ENCODE measurements at regions not wholly inside any gene's neighbourhood (a gene's known extent, or its start where the extent isn't known, plus 50 kb on each side); places are given as distances from the start of the nearest gene placed in this dataset.
A peak's percentile ranks its signal among the peaks of the same experiment; 100 is the strongest.

GRCh38 chr13:27338816-27339215 is 68.2 kb downstream of the RASL11A start:
- no peaks in the 10 kb centered on the region for H3K9me3 ChIP-seq (replicated peaks; ENCODE audit: control insufficient read depth, insufficient read depth, low read length)
- H3K4me2 ChIP-seq (ENCODE audit: control insufficient read depth, insufficient read depth), result no peak overlapping the region
- FAIRE-seq (no peak), DNase-seq (ENCODE audit: low read depth, low spot score) (no peak), ATAC-seq (peak; percentile 77)
- intact Hi-C loops (cut with micrococcal nuclease; ENCODE audit: unreplicated experiment) (loop anchor here (1.0 kb wide), 1 partner anchor 20 kb away; no protein-coding TSS in a partner anchor), in situ Hi-C loops (cut with MboI) (no loop called here)
- no peak overlapping the region for H3K4me3 ChIP-seq
- peaks cover 0 to 6% of the 10 kb centered on the region in 2 experiments; a peak in 2 of 4 replicates for H3K27me3 ChIP-seq (replicated peaks in 1 of 2; ENCODE audit: control insufficient read depth in 2 of 2, insufficient read depth in 2 of 2, low read length in 1 of 2)
- ChIA-PET SMC1A (ENCODE audit: uncharacterized antibody, unreplicated experiment) (interaction anchor here (0.6 to 1.9 kb wide), 5 partner anchors 15 to 353 kb away, joined by 3 to 8 read pairs (median 3); no protein-coding TSS in a partner anchor), RAD21 (ENCODE audit: unreplicated experiment) (interaction anchor here (0.6 to 1.6 kb wide), 4 partner anchors 9 to 390 kb away, joined by 3 to 4 read pairs (median 4); no protein-coding TSS in a partner anchor), POLR2A (interaction anchor here (0.7 kb wide), 1 partner anchor 171 kb away, joined by 6 read pairs; no protein-coding TSS in a partner anchor), CTCF (interaction anchor here (0.7 to 3.1 kb wide), 11 partner anchors 10 to 436 kb away, joined by 3 to 21 read pairs (median 3); no protein-coding TSS in a partner anchor)
- H3K79me2 ChIP-seq (ENCODE audit: control insufficient read depth, insufficient read depth, low read length), result no peaks in the 10 kb centered on the region
- WGBS (ENCODE audit: insufficient coverage, insufficient replicate concordance, low lambda C conversion rate, missing lambda C conversion rate), result 24% methylated on average over 8 of the region's 8 CpGs
- H4K20me1 ChIP-seq (ENCODE audit: control insufficient read depth, insufficient read depth), result no peaks in the 10 kb centered on the region
- H2AFZ ChIP-seq (ENCODE audit: control insufficient read depth, low read depth, low read length), result no peak overlapping the region
- H3K4me1 ChIP-seq (ENCODE audit: control insufficient read depth, insufficient read depth, low read length), result no peaks in the 10 kb centered on the region
- no peak overlapping the region for H3K27ac ChIP-seq (ENCODE audit: control insufficient read depth, insufficient read depth)
- BruUV-seq (replicated peaks), result no TSS peak
- H3K9ac ChIP-seq (ENCODE audit: control insufficient read depth, insufficient read depth, low read length), result no peak overlapping the region
- H3K36me3 ChIP-seq (ENCODE audit: control insufficient read depth in 2 of 2, insufficient read depth in 2 of 2, low read length in 1 of 2), result no peaks in the 10 kb centered on the region
- TF ChIP-seq GATAD2B (conservative IDR thresholded peaks at IDR 0.05; ENCODE audit: low read depth) (no peak), ZNF384 (IDR thresholded peaks at IDR 0.05; ENCODE audit: borderline replicate concordance, low read depth, low read length) (peak; percentile 53; the same call in 1 of the 2 replicates), PAX5 (IDR thresholded peaks at IDR 0.05; ENCODE audit: borderline replicate concordance, low read depth, low read length) (no peak), KAT2A (conservative IDR thresholded peaks at IDR 0.05; ENCODE audit: control insufficient read depth, low read depth, low read length) (no peak), HSF1 (IDR thresholded peaks at IDR 0.05; ENCODE audit: low read depth, low read length) (no peak), IKZF1 (conservative IDR thresholded peaks at IDR 0.05) (no peak), ZBED1 (IDR thresholded peaks at IDR 0.05; ENCODE audit: borderline replicate concordance) (no peak), NR2C1 (IDR thresholded peaks at IDR 0.05) (no peak), RAD21 (IDR thresholded peaks at IDR 0.05; ENCODE audit: insufficient read depth, low read depth, low read length) (peak; percentile 48), POLR2AphosphoS2 (IDR thresholded peaks at IDR 0.05; ENCODE audit: low read depth, low read length) (no peak), BHLHE40 (IDR thresholded peaks at IDR 0.05; ENCODE audit: borderline replicate concordance in 1 of 2, low read depth in 2 of 2, low read length in 1 of 2) (no peak), SMARCA5 (IDR thresholded peaks at IDR 0.05) (no peak), SUPT20H (IDR thresholded peaks at IDR 0.05; ENCODE audit: borderline replicate concordance, control insufficient read depth, low read depth, low read length) (no peak), ZNF24 (IDR thresholded peaks at IDR 0.05) (no peak), PML (IDR thresholded peaks at IDR 0.05; ENCODE audit: low read length) (no peak), HDGF (IDR thresholded peaks at IDR 0.05) (no peak)
- TF ChIP-seq, protein P1, sequence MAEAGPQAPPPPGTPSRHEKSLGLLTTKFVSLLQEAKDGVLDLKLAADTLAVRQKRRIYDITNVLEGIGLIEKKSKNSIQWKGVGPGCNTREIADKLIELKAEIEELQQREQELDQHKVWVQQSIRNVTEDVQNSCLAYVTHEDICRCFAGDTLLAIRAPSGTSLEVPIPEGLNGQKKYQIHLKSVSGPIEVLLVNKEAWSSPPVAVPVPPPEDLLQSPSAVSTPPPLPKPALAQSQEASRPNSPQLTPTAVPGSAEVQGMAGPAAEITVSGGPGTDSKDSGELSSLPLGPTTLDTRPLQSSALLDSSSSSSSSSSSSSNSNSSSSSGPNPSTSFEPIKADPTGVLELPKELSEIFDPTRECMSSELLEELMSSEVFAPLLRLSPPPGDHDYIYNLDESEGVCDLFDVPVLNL (IDR thresholded peaks at IDR 0.05; ENCODE audit: low read depth, low read length), result no peak
- TF ChIP-seq, protein P2, sequence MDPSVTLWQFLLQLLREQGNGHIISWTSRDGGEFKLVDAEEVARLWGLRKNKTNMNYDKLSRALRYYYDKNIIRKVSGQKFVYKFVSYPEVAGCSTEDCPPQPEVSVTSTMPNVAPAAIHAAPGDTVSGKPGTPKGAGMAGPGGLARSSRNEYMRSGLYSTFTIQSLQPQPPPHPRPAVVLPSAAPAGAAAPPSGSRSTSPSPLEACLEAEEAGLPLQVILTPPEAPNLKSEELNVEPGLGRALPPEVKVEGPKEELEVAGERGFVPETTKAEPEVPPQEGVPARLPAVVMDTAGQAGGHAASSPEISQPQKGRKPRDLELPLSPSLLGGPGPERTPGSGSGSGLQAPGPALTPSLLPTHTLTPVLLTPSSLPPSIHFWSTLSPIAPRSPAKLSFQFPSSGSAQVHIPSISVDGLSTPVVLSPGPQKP (IDR thresholded peaks at IDR 0.05; ENCODE audit: low read depth, low read length), result no peak
- TF ChIP-seq, protein P3, sequence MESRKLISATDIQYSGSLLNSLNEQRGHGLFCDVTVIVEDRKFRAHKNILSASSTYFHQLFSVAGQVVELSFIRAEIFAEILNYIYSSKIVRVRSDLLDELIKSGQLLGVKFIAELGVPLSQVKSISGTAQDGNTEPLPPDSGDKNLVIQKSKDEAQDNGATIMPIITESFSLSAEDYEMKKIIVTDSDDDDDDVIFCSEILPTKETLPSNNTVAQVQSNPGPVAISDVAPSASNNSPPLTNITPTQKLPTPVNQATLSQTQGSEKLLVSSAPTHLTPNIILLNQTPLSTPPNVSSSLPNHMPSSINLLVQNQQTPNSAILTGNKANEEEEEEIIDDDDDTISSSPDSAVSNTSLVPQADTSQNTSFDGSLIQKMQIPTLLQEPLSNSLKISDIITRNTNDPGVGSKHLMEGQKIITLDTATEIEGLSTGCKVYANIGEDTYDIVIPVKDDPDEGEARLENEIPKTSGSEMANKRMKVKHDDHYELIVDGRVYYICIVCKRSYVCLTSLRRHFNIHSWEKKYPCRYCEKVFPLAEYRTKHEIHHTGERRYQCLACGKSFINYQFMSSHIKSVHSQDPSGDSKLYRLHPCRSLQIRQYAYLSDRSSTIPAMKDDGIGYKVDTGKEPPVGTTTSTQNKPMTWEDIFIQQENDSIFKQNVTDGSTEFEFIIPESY (IDR thresholded peaks at IDR 0.05), result no peak
